Upper lobe of left lung (tissue), 6 donors: ENCODE measurements at regions not wholly inside any gene's neighbourhood (a gene's known extent, or its start where the extent isn't known, plus 50 kb on each side); places are given as distances from the start of the nearest gene placed in this dataset.

Experiments
- ATAC-seq, 2 donors: fragments of 200-7000 bp; cut with Tn5 transposase; one replicate each; pipeline ENCODE4 v1.9.1; 2022; ENCODE audit warnings: mild to moderate bottlenecking in 2 of 2, moderate library complexity in 2 of 2; ENCODE audit not compliant: low FRiP score in 2 of 2
- DNase-seq, 2 donors: peaks; one replicate each; pipeline ENCODE4 v3.0.0-alpha.2; 2019 to 2020
- H3K27ac ChIP-seq, 4 donors: fragments of 200-600 bp; sonication (generic); one replicate each; pipeline ENCODE4 v1.5.1; 2016 to 2019
- H3K27me3 ChIP-seq, 4 donors: fragments of 200-600 bp; sonication (generic); one replicate each; pipeline ENCODE4 v1.5.1; 2017 to 2019
- H3K36me3 ChIP-seq, 4 donors: fragments of 200-600 bp; sonication (generic); one replicate each; pipeline ENCODE4 v1.5.1; 2016 to 2019
- H3K4me1 ChIP-seq, 4 donors: fragments of 200-600 bp; sonication (generic); one replicate each; pipeline ENCODE4 v1.5.1; 2018 to 2019
- H3K4me3 ChIP-seq, 4 donors: fragments of 200-600 bp; sonication (generic); one replicate each; pipeline ENCODE4 v1.5.1; 2017 to 2019; ENCODE audit warnings: mild to moderate bottlenecking in 2 of 4, moderate library complexity in 1 of 4
- H3K9me3 ChIP-seq, 4 donors: fragments of 200-600 bp; sonication (generic); one replicate each; pipeline ENCODE4 v1.5.1; 2018 to 2019
- EP300 ChIP-seq, 4 donors: sonication (generic); formaldehyde crosslinking; IDR thresholded peaks; one replicate each; pipeline ENCODE4 v1.5.1; 2017; ENCODE audit warnings: antibody characterized with exemption in 4 of 4, control low read depth in 2 of 4
- POLR2A ChIP-seq, 4 donors: fragments of 450-650 bp; IDR thresholded peaks; one replicate each; pipeline ENCODE4 v1.5.1; 2016 to 2017; ENCODE audit warnings: antibody characterized with exemption in 4 of 4, mild to moderate bottlenecking in 2 of 4
- POLR2AphosphoS5 ChIP-seq, 2 donors: sonication (generic); formaldehyde crosslinking; IDR thresholded peaks; one replicate each; pipeline ENCODE4 v1.5.1; 2017; ENCODE audit warnings: antibody characterized with exemption in 2 of 2
- WGBS, 2 donors: methylation state at CpG; one replicate each; pipeline ENCODE4 v1.1.5; 2017 to 2018; 5-methylcytosine and 5-hydroxymethylcytosine counted together
- TF ChIP-seq, protein P1 (sequence below), 6 experiments: fragments of 450-650 bp in 4 of 6; fragments of 200-600 bp in 2 of 6; sonication (generic) in 2 of 6; IDR thresholded peaks; one replicate each; pipeline ENCODE4 v1.5.1; 2016 to 2019; ENCODE audit warnings: antibody characterized with exemption in 6 of 6
- donor health status: DM: no; HTN: no; CAD: no; lungs with moderate emphysema.
- donor health status: DM: no; HTN: yes; CAD: no; lungs with severe emphysema.

DNA sequence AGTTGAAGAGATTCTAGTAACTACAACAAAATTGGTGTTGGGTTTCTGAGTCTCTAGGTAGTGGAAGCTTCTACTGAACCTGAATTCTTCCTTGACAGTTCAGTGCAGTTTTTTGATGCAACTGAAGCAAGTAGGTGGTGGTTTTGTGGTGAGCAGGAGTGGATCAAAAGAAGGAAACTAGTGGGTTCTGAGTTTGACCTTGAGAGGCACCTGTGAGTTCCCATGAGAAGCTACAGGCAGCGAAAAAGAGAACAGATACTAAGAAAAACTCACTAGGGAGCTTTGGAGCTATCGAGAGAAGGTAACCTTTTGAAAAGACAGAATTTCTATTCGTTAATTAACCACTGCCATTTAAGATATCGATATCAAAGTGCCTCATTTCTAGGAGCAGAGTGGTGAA lies 145.2 kb downstream of the PDHA2 start:
- H3K36me3 ChIP-seq, result no peaks in the 10 kb centered on the region
- WGBS, 2 donors, result 76 to 87% methylated on average over 4 of the region's 4 CpGs
- H3K9me3 ChIP-seq, result peaks cover 0 to 3% (median under 1%) of the 10 kb centered on the region in 4 donors
- DNase-seq (no peak), ATAC-seq (no peak)
- TF ChIP-seq POLR2AphosphoS5 (IDR thresholded peaks at IDR 0.05), result no peak
- TF ChIP-seq, protein P1, sequence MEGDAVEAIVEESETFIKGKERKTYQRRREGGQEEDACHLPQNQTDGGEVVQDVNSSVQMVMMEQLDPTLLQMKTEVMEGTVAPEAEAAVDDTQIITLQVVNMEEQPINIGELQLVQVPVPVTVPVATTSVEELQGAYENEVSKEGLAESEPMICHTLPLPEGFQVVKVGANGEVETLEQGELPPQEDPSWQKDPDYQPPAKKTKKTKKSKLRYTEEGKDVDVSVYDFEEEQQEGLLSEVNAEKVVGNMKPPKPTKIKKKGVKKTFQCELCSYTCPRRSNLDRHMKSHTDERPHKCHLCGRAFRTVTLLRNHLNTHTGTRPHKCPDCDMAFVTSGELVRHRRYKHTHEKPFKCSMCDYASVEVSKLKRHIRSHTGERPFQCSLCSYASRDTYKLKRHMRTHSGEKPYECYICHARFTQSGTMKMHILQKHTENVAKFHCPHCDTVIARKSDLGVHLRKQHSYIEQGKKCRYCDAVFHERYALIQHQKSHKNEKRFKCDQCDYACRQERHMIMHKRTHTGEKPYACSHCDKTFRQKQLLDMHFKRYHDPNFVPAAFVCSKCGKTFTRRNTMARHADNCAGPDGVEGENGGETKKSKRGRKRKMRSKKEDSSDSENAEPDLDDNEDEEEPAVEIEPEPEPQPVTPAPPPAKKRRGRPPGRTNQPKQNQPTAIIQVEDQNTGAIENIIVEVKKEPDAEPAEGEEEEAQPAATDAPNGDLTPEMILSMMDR (IDR thresholded peaks at IDR 0.05), result no peak
- TF ChIP-seq POLR2A (IDR thresholded peaks at IDR 0.05), result no peak
- TF ChIP-seq EP300 (IDR thresholded peaks at IDR 0.05), result no peak
- H3K27ac ChIP-seq, result no peak overlapping the region
- no peaks in the 10 kb centered on the region for H3K27me3 ChIP-seq
- H3K4me1 ChIP-seq, result no peaks in the 10 kb centered on the region
- H3K4me3 ChIP-seq, result no peak overlapping the region

GRCh38 chr4:95985791-95986550 lies 146.1 kb downstream of the PDHA2 start:
- ATAC-seq (no peak), DNase-seq (no peak)
- no peak for TF ChIP-seq POLR2AphosphoS5 (IDR thresholded peaks at IDR 0.05)
- TF ChIP-seq EP300 (IDR thresholded peaks at IDR 0.05), result no peak
- TF ChIP-seq POLR2A (IDR thresholded peaks at IDR 0.05), result no peak
- TF ChIP-seq, protein P1 (IDR thresholded peaks at IDR 0.05), result no peak
- WGBS, 2 donors, result 82 to 88% methylated on average over 4 of the region's 4 CpGs
- Histone ChIP-seq H3K27me3 (no peaks in the 10 kb centered on the region), H3K4me1 (no peaks in the 10 kb centered on the region), H3K27ac (no peak overlapping the region), H3K36me3 (no peaks in the 10 kb centered on the region), H3K9me3 (peaks cover 0 to 2% (median 0%) of the 10 kb centered on the region in 4 donors), H3K4me3 (no peak overlapping the region)

- H3K27ac ChIP-seq, result no peak overlapping the region
- ATAC-seq (no peak), DNase-seq (no peak)
- no peak overlapping the region for H3K4me3 ChIP-seq
- H3K27me3 ChIP-seq, result no peaks in the 10 kb centered on the region
- no peaks in the 10 kb centered on the region for H3K36me3 ChIP-seq
- H3K9me3 ChIP-seq, result no peaks in the 10 kb centered on the region
- no peaks in the 10 kb centered on the region for H3K4me1 ChIP-seq
- no peak for TF ChIP-seq POLR2A (IDR thresholded peaks at IDR 0.05)
- TF ChIP-seq POLR2AphosphoS5 (IDR thresholded peaks at IDR 0.05), result no peak
- TF ChIP-seq, protein P1 (IDR thresholded peaks at IDR 0.05), result no peak
- TF ChIP-seq EP300 (IDR thresholded peaks at IDR 0.05), result no peak
Observed at GRCh38 chr4:95987851-95988250, 148.0 kb downstream of the PDHA2 start.

GRCh38 chr4:95998311-95998710 lies 158.4 kb downstream of the PDHA2 start:
- DNase-seq, result no peak
- no peaks in the 10 kb centered on the region for H3K4me1 ChIP-seq
- no peak overlapping the region for H3K4me3 ChIP-seq
- ATAC-seq, result no peak
- H3K9me3 ChIP-seq, result no peaks in the 10 kb centered on the region
- TF ChIP-seq POLR2A (IDR thresholded peaks at IDR 0.05) (no peak), EP300 (IDR thresholded peaks at IDR 0.05) (no peak), POLR2AphosphoS5 (IDR thresholded peaks at IDR 0.05) (no peak)
- TF ChIP-seq, protein P1 (IDR thresholded peaks at IDR 0.05), result no peak
- WGBS, 2 donors, result 74 to 92% methylated on average over 2 of the region's 2 CpGs
- H3K36me3 ChIP-seq, result no peaks in the 10 kb centered on the region
- no peak overlapping the region for H3K27ac ChIP-seq
- no peaks in the 10 kb centered on the region for H3K27me3 ChIP-seq
